ENCODE measurements at regions not wholly inside any gene's neighbourhood (a gene's known extent, or its start where the extent isn't known, plus 50 kb on each side); places are given as distances from the start of the nearest gene placed in this dataset.

GRCh38 chr13:54185785-54186184, 1157.2 kb downstream of the OLFM4 start:
- no peaks in the 10 kb centered on the region for H3K27me3 ChIP-seq (replicated peaks; ENCODE audit: insufficient read depth, low read depth, low read length, poor library complexity)
- ChIA-PET POLR2A (ENCODE audit: low non-redundant PET) (no interaction called here), CTCF (no interaction called here)
- DNase-seq (ENCODE audit: low spot score): peak; percentile 41
- intact Hi-C loops (cut with micrococcal nuclease; ENCODE audit: unreplicated experiment): loop anchor here (10.0 kb wide), 2 partner anchors 401 to 931 kb away; no protein-coding TSS in a partner anchor
- H3K36me3 ChIP-seq (ENCODE audit: insufficient read depth, low read length, poor library complexity, severe bottlenecking): no peaks in the 10 kb centered on the region
- TF ChIP-seq CTCF (conservative IDR thresholded peaks at IDR 0.05; ENCODE audit: low read depth, low read length) (peak; percentile 45; the same call in 1 of the 2 replicates), EZH2 (IDR thresholded peaks at IDR 0.05; ENCODE audit: borderline replicate concordance, low read depth, low read length, poor library complexity, severe bottlenecking) (no peak)
- no peak overlapping the region for H3K27ac ChIP-seq (ENCODE audit: low read depth, low read length, poor library complexity, severe bottlenecking)
- no TSS peak for BruUV-seq (replicated peaks)
- H3K9me3 ChIP-seq (ENCODE audit: low read depth, low read length, poor library complexity, severe bottlenecking): no peaks in the 10 kb centered on the region
- no peaks in the 10 kb centered on the region for H3K4me1 ChIP-seq (ENCODE audit: insufficient read depth, low read length, poor library complexity, severe bottlenecking)
- no peak overlapping the region for H3K4me3 ChIP-seq (ENCODE audit: low read depth, low read length, poor library complexity, severe bottlenecking)

GRCh38 chr13:54187461-54187860, 1158.8 kb downstream of the OLFM4 start:
- intact Hi-C loops (cut with micrococcal nuclease; ENCODE audit: unreplicated experiment): loop anchor here (10.0 kb wide), 2 partner anchors 403 to 933 kb away; no protein-coding TSS in a partner anchor
- DNase-seq (ENCODE audit: low spot score): no peak
- TF ChIP-seq CTCF (conservative IDR thresholded peaks at IDR 0.05; ENCODE audit: low read depth, low read length) (no peak), EZH2 (IDR thresholded peaks at IDR 0.05; ENCODE audit: borderline replicate concordance, low read depth, low read length, poor library complexity, severe bottlenecking) (no peak)
- POLR2A ChIA-PET (ENCODE audit: low non-redundant PET): no interaction called here
- Histone ChIP-seq H3K4me1 (ENCODE audit: insufficient read depth, low read length, poor library complexity, severe bottlenecking) (no peaks in the 10 kb centered on the region), H3K9me3 (ENCODE audit: low read depth, low read length, poor library complexity, severe bottlenecking) (no peaks in the 10 kb centered on the region), H3K27ac (ENCODE audit: low read depth, low read length, poor library complexity, severe bottlenecking) (no peak overlapping the region), H3K36me3 (ENCODE audit: insufficient read depth, low read length, poor library complexity, severe bottlenecking) (no peaks in the 10 kb centered on the region), H3K4me3 (ENCODE audit: low read depth, low read length, poor library complexity, severe bottlenecking) (no peak overlapping the region), H3K27me3 (replicated peaks; ENCODE audit: insufficient read depth, low read depth, low read length, poor library complexity) (no peaks in the 10 kb centered on the region)
- BruUV-seq (replicated peaks): no TSS peak
- CTCF ChIA-PET: no interaction called here

GRCh38 chr13:54194233-54195024, 1165.8 kb downstream of the OLFM4 start:
- intact Hi-C loops (cut with micrococcal nuclease; ENCODE audit: unreplicated experiment): no loop called here
- CTCF ChIA-PET: no interaction called here
- H3K27ac ChIP-seq (ENCODE audit: low read depth, low read length, poor library complexity, severe bottlenecking): no peak overlapping the region

More at GRCh38 chr13:54194233-54195024, 1165.8 kb downstream of the OLFM4 start:
- DNase-seq (ENCODE audit: low spot score): no peak
- Histone ChIP-seq H3K27me3 (replicated peaks; ENCODE audit: insufficient read depth, low read depth, low read length, poor library complexity) (no peaks in the 10 kb centered on the region), H3K4me3 (ENCODE audit: low read depth, low read length, poor library complexity, severe bottlenecking) (no peak overlapping the region), H3K4me1 (ENCODE audit: insufficient read depth, low read length, poor library complexity, severe bottlenecking) (no peaks in the 10 kb centered on the region), H3K9me3 (ENCODE audit: low read depth, low read length, poor library complexity, severe bottlenecking) (no peaks in the 10 kb centered on the region), H3K36me3 (ENCODE audit: insufficient read depth, low read length, poor library complexity, severe bottlenecking) (no peaks in the 10 kb centered on the region)
- no TSS peak for BruUV-seq (replicated peaks)
- TF ChIP-seq CTCF (conservative IDR thresholded peaks at IDR 0.05; ENCODE audit: low read depth, low read length) (no peak), EZH2 (IDR thresholded peaks at IDR 0.05; ENCODE audit: borderline replicate concordance, low read depth, low read length, poor library complexity, severe bottlenecking) (no peak)
- POLR2A ChIA-PET (ENCODE audit: low non-redundant PET): no interaction called here
